Fibroblast of lung (primary cell): ENCODE measurements at regions not wholly inside any gene's neighbourhood (a gene's known extent, or its start where the extent isn't known, plus 50 kb on each side); places are given as distances from the start of the nearest gene placed in this dataset.
"Not testable (repeated sequence)": the region's sequence is repeated elsewhere in the genome, so short reads cannot be mapped to it uniquely, and the experiment has no call there.

Experiments used
- DNase-seq, 2 donors: peaks; one replicate each; pipeline versions ENCODE4 v3.0.0 to v3.0.0-alpha.2; 2010; ENCODE audit warnings: low read depth in 2 of 2
- H2AFZ ChIP-seq: 2 replicates; pipeline ENCODE4 v1.5.1; 2012; ENCODE audit warnings: low read length, control low read depth, inconsistent platforms
- H3K27ac ChIP-seq: 2 replicates; pipeline ENCODE4 v1.5.1; 2011; ENCODE audit warnings: low read length, control low read depth; ENCODE audit not compliant: insufficient read depth
- H3K27me3 ChIP-seq: 2 replicates; pipeline ENCODE4 v1.5.1; 2011; ENCODE audit warnings: mild to moderate bottlenecking, low read length; ENCODE audit not compliant: control insufficient read depth, insufficient read depth
- H3K36me3 ChIP-seq: 2 replicates; pipeline ENCODE4 v1.5.1; 2011; ENCODE audit warnings: low read length; ENCODE audit not compliant: control insufficient read depth, insufficient read depth
- H3K4me1 ChIP-seq: 2 replicates; pipeline ENCODE4 v1.5.1; 2011; ENCODE audit warnings: low read length; ENCODE audit not compliant: control insufficient read depth, insufficient read depth; ENCODE audit errors: extremely low read depth
- H3K4me2 ChIP-seq: 2 replicates; pipeline ENCODE4 v1.5.1; 2011; ENCODE audit warnings: low read length, control low read depth; ENCODE audit not compliant: insufficient read depth; ENCODE audit errors: extremely low read depth
- H3K4me3 ChIP-seq, 4 experiments: fragments of 200-600 bp in 1 of 4; sonication (generic) in 1 of 4; replicated peaks in 1 of 4; 2 replicates each; pipeline ENCODE4 v1.5.1; 2011 to 2016; ENCODE audit warnings: low read length in 4 of 4, low read depth in 3 of 4, mild to moderate bottlenecking in 3 of 4, control low read depth in 2 of 4, inconsistent platforms in 1 of 4, mixed read lengths in 1 of 4; ENCODE audit not compliant: insufficient read depth in 1 of 4; ENCODE audit errors: control extremely low read depth in 1 of 4
- H3K79me2 ChIP-seq: 2 replicates; pipeline ENCODE4 v1.5.1; 2012; ENCODE audit warnings: mild to moderate bottlenecking, low read length, inconsistent platforms; ENCODE audit not compliant: control insufficient read depth, insufficient read depth
- H3K9ac ChIP-seq: 2 replicates; pipeline ENCODE4 v1.5.1; 2011; ENCODE audit warnings: mild to moderate bottlenecking, low read length, control low read depth; ENCODE audit not compliant: insufficient read depth
- H3K9me3 ChIP-seq: 2 replicates; pipeline ENCODE4 v1.5.1; 2012; ENCODE audit warnings: low read depth, low read length; ENCODE audit not compliant: control insufficient read depth, insufficient read depth
- H4K20me1 ChIP-seq: 2 replicates; pipeline ENCODE4 v1.5.1; 2011; ENCODE audit warnings: low read length; ENCODE audit not compliant: control insufficient read depth, insufficient read depth; ENCODE audit errors: extremely low read depth
- CTCF ChIP-seq, 2 donors: IDR thresholded peaks in 1 of 2; conservative IDR thresholded peaks in 1 of 2; 1 replicate in 1 of 2; 2 replicates in 1 of 2; pipeline ENCODE4 v1.5.1; 2011 to 2012; ENCODE audit warnings: low read length in 2 of 2, control low read depth in 1 of 2, inconsistent platforms in 1 of 2, low read depth in 1 of 2, mild to moderate bottlenecking in 1 of 2
- EZH2 ChIP-seq: IDR thresholded peaks from 2 replicates; pipeline ENCODE4 v1.5.1; 2012; ENCODE audit warnings: low read length, control low read depth, mild to moderate bottlenecking; ENCODE audit errors: missing control alignments

- Histone ChIP-seq H3K36me3 (no peaks in the 10 kb centered on the region), H3K9ac (no peak overlapping the region), H3K27me3 (no peaks in the 10 kb centered on the region), H4K20me1 (no peaks in the 10 kb centered on the region), H3K4me3 (no peak overlapping the region), H3K4me2 (no peak overlapping the region), H3K79me2 (no peaks in the 10 kb centered on the region), H3K9me3 (no peaks in the 10 kb centered on the region), H2AFZ (no peak overlapping the region), H3K4me1 (peaks cover 14% of the 10 kb centered on the region), H3K27ac (peak overlapping the region; percentile 95)
- DNase-seq: no peak
- no peak for TF ChIP-seq CTCF (conservative IDR thresholded peaks at IDR 0.05 in 1 of 2, IDR thresholded peaks at IDR 0.05 in 1 of 2; ENCODE audit: low read depth in 1 of 2, low read length in 2 of 2)
- TF ChIP-seq EZH2: no peak
Observed at GRCh38 chr15:92805080-92805690, 94.9 kb upstream of the CHD2 start.

- H3K9ac ChIP-seq, H3K36me3 ChIP-seq, H2AFZ ChIP-seq, DNase-seq, H3K27ac ChIP-seq, H3K4me3 ChIP-seq, H3K79me2 ChIP-seq, H3K9me3 ChIP-seq, H4K20me1 ChIP-seq, H3K4me2 ChIP-seq, H3K27me3 ChIP-seq: not testable (repeated sequence)
- peaks cover 14% of the 10 kb centered on the region for H3K4me1 ChIP-seq
Observed at GRCh38 chr15:92806171-92806570, 94.0 kb upstream of the CHD2 start.

GRCh38 chr15:92806763-92807162 lies 93.4 kb upstream of the CHD2 start:
- H3K4me2 ChIP-seq: no peak overlapping the region
- H3K27ac ChIP-seq: no peak overlapping the region
- no peak overlapping the region for H3K9ac ChIP-seq
- H4K20me1 ChIP-seq: no peaks in the 10 kb centered on the region
- H2AFZ ChIP-seq: no peak overlapping the region
- no peak for DNase-seq
- TF ChIP-seq CTCF (conservative IDR thresholded peaks at IDR 0.05 in 1 of 2, IDR thresholded peaks at IDR 0.05 in 1 of 2; ENCODE audit: low read depth in 1 of 2, low read length in 2 of 2): no peak
- TF ChIP-seq EZH2: no peak
- H3K36me3 ChIP-seq: no peaks in the 10 kb centered on the region
- peaks cover 12% of the 10 kb centered on the region for H3K4me1 ChIP-seq
- H3K9me3 ChIP-seq: no peaks in the 10 kb centered on the region
- no peaks in the 10 kb centered on the region for H3K79me2 ChIP-seq
- H3K27me3 ChIP-seq: no peaks in the 10 kb centered on the region
- H3K4me3 ChIP-seq: no peak overlapping the region
